Rectal smooth muscle tissue (tissue), 1 donor: ENCODE measurements at regions not wholly inside any gene's neighbourhood (a gene's known extent, or its start where the extent isn't known, plus 50 kb on each side); places are given as distances from the start of the nearest gene placed in this dataset.
"Not testable (repeated sequence)": the region's sequence is repeated elsewhere in the genome, so short reads cannot be mapped to it uniquely, and the experiment has no call there.

Experiments
- H3K27ac ChIP-seq: one replicate; pipeline ENCODE4 v1.7.0; 2013; ENCODE audit warnings: low read depth, low read length, inconsistent platforms
- H3K27me3 ChIP-seq: one replicate; pipeline ENCODE4 v1.7.0; 2013; ENCODE audit warnings: low read length; ENCODE audit not compliant: control insufficient read depth, insufficient read depth
- H3K36me3 ChIP-seq: one replicate; pipeline ENCODE4 v1.7.0; 2013; ENCODE audit warnings: low read length; ENCODE audit not compliant: control insufficient read depth, insufficient read depth
- H3K4me1 ChIP-seq: one replicate; pipeline ENCODE4 v1.7.0; 2013; ENCODE audit warnings: low read length; ENCODE audit not compliant: control insufficient read depth, insufficient read depth
- H3K4me3 ChIP-seq: one replicate; pipeline ENCODE4 v1.7.0; 2013; ENCODE audit warnings: low read length
- H3K9ac ChIP-seq: one replicate; pipeline ENCODE4 v1.7.0; 2013; ENCODE audit warnings: low read length

- not testable (repeated sequence) for H3K9ac ChIP-seq, H3K4me1 ChIP-seq, H3K27ac ChIP-seq, H3K4me3 ChIP-seq, H3K36me3 ChIP-seq, H3K27me3 ChIP-seq
Observed at GRCh38 chr15:85255502-85255901, 124.9 kb upstream of the AKAP13 start.

- H3K27ac ChIP-seq: not testable (repeated sequence)
Observed at GRCh38 chr15:85256009-85256997, 124.1 kb upstream of the AKAP13 start.

GRCh38 chr15:85258062-85258445 lies 122.3 kb upstream of the AKAP13 start:
- not testable (repeated sequence) for H3K27ac ChIP-seq, H3K36me3 ChIP-seq, H3K9ac ChIP-seq, H3K4me3 ChIP-seq, H3K27me3 ChIP-seq, H3K4me1 ChIP-seq

More at GRCh38 chr15:85256009-85256997, 124.1 kb upstream of the AKAP13 start:
- H3K27me3 ChIP-seq, H3K4me1 ChIP-seq, H3K4me3 ChIP-seq, H3K36me3 ChIP-seq, H3K9ac ChIP-seq: not testable (repeated sequence)

- not testable (repeated sequence) for H3K4me1 ChIP-seq, H3K36me3 ChIP-seq, H3K4me3 ChIP-seq, H3K27ac ChIP-seq, H3K27me3 ChIP-seq, H3K9ac ChIP-seq
Observed at GRCh38 chr15:85258559-85259209, 121.7 kb upstream of the AKAP13 start.

GRCh38 chr15:85260526-85260925 lies 119.9 kb upstream of the AKAP13 start:
- not testable (repeated sequence) for H3K4me1 ChIP-seq, H3K27me3 ChIP-seq, H3K9ac ChIP-seq, H3K4me3 ChIP-seq, H3K27ac ChIP-seq, H3K36me3 ChIP-seq

GRCh38 chr15:85262461-85263055 lies 117.8 kb upstream of the AKAP13 start:
- not testable (repeated sequence) for H3K9ac ChIP-seq, H3K27ac ChIP-seq, H3K4me3 ChIP-seq, H3K4me1 ChIP-seq, H3K27me3 ChIP-seq, H3K36me3 ChIP-seq

- H3K27me3 ChIP-seq, H3K9ac ChIP-seq, H3K4me1 ChIP-seq, H3K27ac ChIP-seq, H3K4me3 ChIP-seq, H3K36me3 ChIP-seq: not testable (repeated sequence)
Observed at GRCh38 chr15:85263842-85264440, 116.5 kb upstream of the AKAP13 start.

GRCh38 chr15:85264614-85265190 lies 115.7 kb upstream of the AKAP13 start:
- H3K36me3 ChIP-seq, H3K27ac ChIP-seq, H3K4me3 ChIP-seq, H3K27me3 ChIP-seq, H3K4me1 ChIP-seq, H3K9ac ChIP-seq: not testable (repeated sequence)

- not testable (repeated sequence) for H3K4me3 ChIP-seq, H3K36me3 ChIP-seq, H3K27me3 ChIP-seq, H3K9ac ChIP-seq, H3K27ac ChIP-seq, H3K4me1 ChIP-seq
Observed at GRCh38 chr15:85267158-85267857, 113.1 kb upstream of the AKAP13 start.

- Histone ChIP-seq H3K4me3 (no peak overlapping the region), H3K4me1 (no peaks in the 10 kb centered on the region), H3K27ac (no peak overlapping the region), H3K27me3 (no peaks in the 10 kb centered on the region), H3K9ac (no peak overlapping the region), H3K36me3 (no peaks in the 10 kb centered on the region)
Observed at GRCh38 chr15:85274315-85275050, 105.9 kb upstream of the AKAP13 start.

GRCh38 chr15:85276508-85276907 lies 103.9 kb upstream of the AKAP13 start:
- Histone ChIP-seq H3K36me3 (no peaks in the 10 kb centered on the region), H3K4me1 (no peaks in the 10 kb centered on the region)

More at GRCh38 chr15:85276508-85276907, 103.9 kb upstream of the AKAP13 start:
- H3K27me3 ChIP-seq: no peaks in the 10 kb centered on the region
- H3K9ac ChIP-seq: no peak overlapping the region
- no peak overlapping the region for H3K27ac ChIP-seq
- no peak overlapping the region for H3K4me3 ChIP-seq
